ENCODE measurements at regions not wholly inside any gene's neighbourhood (a gene's known extent, or its start where the extent isn't known, plus 50 kb on each side); places are given as distances from the start of the nearest gene placed in this dataset.

DNA sequence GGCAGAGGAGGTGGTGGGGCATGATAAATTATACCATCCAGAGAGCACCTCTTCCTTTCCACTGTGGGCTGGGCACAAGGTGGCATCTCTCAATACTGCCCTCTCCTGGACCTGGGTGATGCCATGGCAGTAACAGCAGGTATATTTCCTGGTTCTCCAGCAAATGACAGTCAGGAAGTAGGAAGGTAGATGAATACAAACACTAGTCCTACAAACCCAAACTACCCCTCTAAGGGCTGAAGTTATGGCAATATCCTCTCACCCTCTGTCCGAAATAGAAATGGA is 1004.9 kb downstream of the KCNMA1 start:
- Histone ChIP-seq H3K27ac (ENCODE audit: extremely low read depth, low read depth, low read length) (no peak overlapping the region), H3K27me3 (ENCODE audit: control insufficient read depth in 2 of 2, insufficient read depth in 2 of 2, low read length in 2 of 2) (no peaks in the 10 kb centered on the region), H3K36me3 (ENCODE audit: control insufficient read depth, insufficient read depth, low read length) (no peaks in the 10 kb centered on the region), H3K9ac (ENCODE audit: insufficient read depth in 1 of 2, low read depth in 2 of 2, low read length in 2 of 2) (no peak overlapping the region), H2AFZ (ENCODE audit: low read depth, low read length) (no peak overlapping the region), H4K20me1 (replicated peaks; ENCODE audit: control insufficient read depth, insufficient read depth, low read length) (no peaks in the 10 kb centered on the region), H3K4me3 (no peak overlapping the region), H3K4me2 (ENCODE audit: insufficient read depth, low read length) (no peak overlapping the region), H3K79me2 (ENCODE audit: control insufficient read depth, insufficient read depth, low read length) (no peaks in the 10 kb centered on the region), H3K4me1 (replicated peaks in 1 of 2; ENCODE audit: control insufficient read depth in 2 of 2, insufficient read depth in 2 of 2, low read length in 2 of 2) (no peaks in the 10 kb centered on the region), H3K9me3 (replicated peaks; ENCODE audit: control insufficient read depth, insufficient read depth, low read depth, low read length) (no peaks in the 10 kb centered on the region), H3K9me1 (ENCODE audit: control insufficient read depth, insufficient read depth, low read length) (no peaks in the 10 kb centered on the region)
- intact Hi-C loops (cut with micrococcal nuclease): no loop called here
- CTCF ChIA-PET (ENCODE audit: low intra/inter-chr PET ratio): no interaction called here
- FAIRE-seq (no peak), ATAC-seq (no peak), DNase-seq (ENCODE audit: extremely low read depth in 1 of 4, low spot score in 3 of 4) (no peak)
- POLR2A ChIA-PET: no interaction called here
- BruUV-seq (replicated peaks): no TSS peak
- in situ Hi-C loops (cut with MboI): no loop called here
- no peak for TF ChIP-seq KAT8 (IDR thresholded peaks at IDR 0.05; ENCODE audit: low read depth)
- TF ChIP-seq CC2D1A (IDR thresholded peaks at IDR 0.05): no peak
- TF ChIP-seq RBM14 (IDR thresholded peaks at IDR 0.05; ENCODE audit: borderline replicate concordance, insufficient read depth, low read depth, low read length): no peak
- TF ChIP-seq TBL1XR1 (IDR thresholded peaks at IDR 0.05; ENCODE audit: low read length in 2 of 2): no peak
- no peak for TF ChIP-seq ZC3H11A (IDR thresholded peaks at IDR 0.05; ENCODE audit: low read depth, low read length)
- TF ChIP-seq, protein P1, sequence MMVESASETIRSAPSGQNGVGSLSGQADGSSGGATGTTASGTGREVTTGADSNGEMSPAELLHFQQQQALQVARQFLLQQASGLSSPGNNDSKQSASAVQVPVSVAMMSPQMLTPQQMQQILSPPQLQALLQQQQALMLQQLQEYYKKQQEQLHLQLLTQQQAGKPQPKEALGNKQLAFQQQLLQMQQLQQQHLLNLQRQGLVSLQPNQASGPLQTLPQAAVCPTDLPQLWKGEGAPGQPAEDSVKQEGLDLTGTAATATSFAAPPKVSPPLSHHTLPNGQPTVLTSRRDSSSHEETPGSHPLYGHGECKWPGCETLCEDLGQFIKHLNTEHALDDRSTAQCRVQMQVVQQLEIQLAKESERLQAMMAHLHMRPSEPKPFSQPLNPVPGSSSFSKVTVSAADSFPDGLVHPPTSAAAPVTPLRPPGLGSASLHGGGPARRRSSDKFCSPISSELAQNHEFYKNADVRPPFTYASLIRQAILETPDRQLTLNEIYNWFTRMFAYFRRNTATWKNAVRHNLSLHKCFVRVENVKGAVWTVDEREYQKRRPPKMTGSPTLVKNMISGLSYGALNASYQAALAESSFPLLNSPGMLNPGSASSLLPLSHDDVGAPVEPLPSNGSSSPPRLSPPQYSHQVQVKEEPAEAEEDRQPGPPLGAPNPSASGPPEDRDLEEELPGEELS (CRISPR knock-in tag; IDR thresholded peaks at IDR 0.05; ENCODE audit: borderline replicate concordance): no peak
- TF ChIP-seq SMARCB1 (IDR thresholded peaks at IDR 0.05; ENCODE audit: insufficient read length, low read depth): no peak
- TF ChIP-seq RBBP5 (IDR thresholded peaks at IDR 0.05; ENCODE audit: borderline replicate concordance, insufficient read depth, low read length, poor library complexity, severe bottlenecking): no peak
- TF ChIP-seq DMBX1 (CRISPR knock-in tag; IDR thresholded peaks at IDR 0.05; ENCODE audit: borderline replicate concordance): no peak
- TF ChIP-seq ZNF274 (IDR thresholded peaks at IDR 0.05; ENCODE audit: borderline replicate concordance, low read depth, low read length): no peak
- WGBS (ENCODE audit: insufficient coverage, low coverage, missing lambda C conversion rate): 0% methylated on average over 1 of the region's 1 CpG

Measured in K562 (cell line).